GM21723 (cell line): ENCODE measurements at regions not wholly inside any gene's neighbourhood (a gene's known extent, or its start where the extent isn't known, plus 50 kb on each side); places are given as distances from the start of the nearest gene placed in this dataset.

Experiments used
- ATAC-seq: cut with Tn5 transposase; IDR thresholded peaks from one replicate; pipeline ENCODE4 v1.9.1; 2021; ENCODE audit warnings: mild to moderate bottlenecking, moderate library complexity; ENCODE audit not compliant: unreplicated experiment

- no peak for ATAC-seq
Observed at GRCh38 chr13:24075137-24075975, 85.2 kb upstream of the SPATA13 start.

- no peak for ATAC-seq
Observed at GRCh38 chr13:24076109-24076508, 84.4 kb upstream of the SPATA13 start.

DNA sequence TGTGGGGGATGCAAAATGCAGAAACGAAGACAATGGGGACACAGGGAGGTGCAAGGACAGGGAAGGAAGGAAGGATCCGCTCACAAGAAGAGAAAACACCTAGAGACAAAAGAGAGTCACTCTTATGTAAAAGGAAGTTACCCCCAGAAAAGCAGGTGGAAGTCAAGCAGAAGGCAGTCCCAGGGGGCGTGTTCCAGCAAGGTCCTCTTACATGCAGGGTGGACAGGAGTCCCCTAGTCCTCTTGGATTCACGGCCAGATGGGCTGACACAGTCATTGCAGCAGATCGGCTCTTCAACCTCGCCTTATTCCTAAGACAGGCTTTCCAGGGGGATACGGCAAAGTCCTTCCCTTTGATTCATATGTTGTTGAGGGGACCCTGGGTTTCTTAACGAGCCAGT is 83.9 kb upstream of the SPATA13 start:
- ATAC-seq: no peak

- ATAC-seq: no peak
Observed at GRCh38 chr13:24080134-24080533, 80.4 kb upstream of the SPATA13 start.

GRCh38 chr13:24081387-24081786 is 79.1 kb upstream of the SPATA13 start:
- no peak for ATAC-seq

DNA sequence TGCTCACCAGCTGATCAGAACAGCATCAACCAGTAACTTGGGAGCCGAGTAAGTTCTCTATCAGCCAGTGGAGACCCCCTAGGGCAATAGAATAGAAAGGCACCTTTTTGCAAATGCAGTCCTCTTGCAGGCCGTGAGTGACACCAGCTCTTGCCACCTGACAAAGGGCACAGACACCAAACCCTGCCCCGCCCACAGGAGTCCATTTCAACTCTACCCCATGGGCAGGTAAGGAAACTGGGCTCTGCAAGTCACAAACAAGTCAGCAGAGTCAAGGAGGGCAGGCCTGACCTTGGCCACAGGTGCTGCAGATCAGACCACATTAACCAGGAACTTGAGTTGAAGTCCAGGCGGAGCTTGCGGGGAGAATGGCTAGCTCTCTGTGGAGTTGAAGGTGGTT is 77.4 kb upstream of the SPATA13 start:
- ATAC-seq: no peak

DNA sequence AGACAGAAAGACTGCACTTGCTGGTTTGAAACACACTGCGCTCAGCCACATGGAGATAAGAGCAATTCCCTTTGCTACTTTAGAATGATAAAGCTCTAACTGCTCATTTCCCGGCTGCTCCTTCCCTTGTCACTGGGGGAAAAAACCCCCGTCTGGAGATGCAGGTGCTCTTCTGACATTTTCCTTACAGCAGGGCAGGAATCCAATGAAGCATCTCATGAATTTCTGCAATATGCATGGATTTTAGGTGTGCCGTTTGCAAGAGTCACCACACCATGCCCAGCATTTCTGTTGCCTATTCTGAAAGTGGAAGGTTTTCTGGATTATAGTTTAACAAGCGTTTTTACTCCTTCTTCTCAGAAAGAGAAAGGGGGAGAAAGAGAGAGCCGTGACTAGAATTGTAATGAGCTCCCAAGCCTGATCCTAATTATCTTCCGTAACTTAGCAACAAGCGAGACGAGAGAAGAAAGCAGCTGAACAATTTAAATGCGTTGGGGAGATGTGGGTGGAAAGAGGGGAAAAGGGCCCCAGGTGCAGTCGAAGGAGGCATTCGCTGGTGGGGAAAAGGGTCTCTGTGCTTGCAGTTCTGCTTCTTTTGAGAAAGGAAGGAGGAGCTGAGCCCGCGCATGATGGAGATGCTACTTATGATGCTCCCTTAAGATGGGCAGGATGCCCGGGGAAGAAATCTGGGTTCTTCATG is 76.6 kb upstream of the SPATA13 start:
- ATAC-seq: no peak

DNA sequence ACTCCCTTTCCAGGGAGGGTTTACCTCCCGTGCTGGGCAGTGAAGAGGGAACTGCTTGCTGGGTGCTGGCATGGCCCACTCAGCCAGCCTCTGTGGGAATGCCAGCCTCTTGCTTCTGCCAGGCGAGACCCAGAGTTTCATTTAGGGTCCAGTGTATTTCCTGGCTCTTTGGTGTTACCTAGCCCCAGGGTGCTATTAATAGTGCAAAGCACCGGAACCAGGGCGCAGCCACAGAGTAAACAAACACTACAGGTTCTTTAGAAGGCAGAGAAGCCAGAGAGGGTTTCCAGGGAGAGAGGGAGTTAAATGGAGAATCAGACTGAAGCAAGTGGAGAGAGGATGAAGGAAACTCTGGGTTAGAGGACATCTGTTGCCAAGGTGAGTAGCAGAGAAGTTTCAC is 74.9 kb upstream of the SPATA13 start:
- no peak for ATAC-seq

- ATAC-seq: no peak
Observed at GRCh38 chr13:24086642-24087041, 73.9 kb upstream of the SPATA13 start.

- ATAC-seq: no peak
Observed at GRCh38 chr13:24087605-24088225, 72.8 kb upstream of the SPATA13 start.

- no peak for ATAC-seq
Observed at GRCh38 chr13:24090049-24090448, 70.5 kb upstream of the SPATA13 start.

GRCh38 chr13:24091080-24091479 is 69.4 kb upstream of the SPATA13 start:
- ATAC-seq: no peak

GRCh38 chr13:24092108-24092507 is 68.4 kb upstream of the SPATA13 start:
- ATAC-seq: no peak

DNA sequence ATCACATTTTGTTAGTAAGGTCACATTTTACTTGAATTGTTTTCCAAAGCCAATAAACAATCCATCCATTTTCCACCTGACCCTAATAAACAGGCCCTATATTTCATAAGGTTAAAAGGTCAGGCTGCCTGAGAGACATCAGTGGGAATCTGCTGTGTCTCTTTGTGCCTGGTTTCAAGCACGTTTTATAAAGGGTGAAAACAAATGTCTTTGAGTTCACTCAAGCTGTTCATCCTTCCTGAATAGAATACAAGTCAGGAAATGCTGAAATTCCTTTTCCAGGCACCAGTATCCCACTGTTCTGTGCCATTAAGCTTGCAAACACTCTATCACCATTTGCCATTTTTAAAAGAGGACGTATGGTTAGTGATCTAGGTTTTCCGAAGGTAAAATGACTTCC is 67.5 kb upstream of the SPATA13 start:
- no peak for ATAC-seq

GRCh38 chr13:24096659-24097058 is 63.9 kb upstream of the SPATA13 start:
- no peak for ATAC-seq

DNA sequence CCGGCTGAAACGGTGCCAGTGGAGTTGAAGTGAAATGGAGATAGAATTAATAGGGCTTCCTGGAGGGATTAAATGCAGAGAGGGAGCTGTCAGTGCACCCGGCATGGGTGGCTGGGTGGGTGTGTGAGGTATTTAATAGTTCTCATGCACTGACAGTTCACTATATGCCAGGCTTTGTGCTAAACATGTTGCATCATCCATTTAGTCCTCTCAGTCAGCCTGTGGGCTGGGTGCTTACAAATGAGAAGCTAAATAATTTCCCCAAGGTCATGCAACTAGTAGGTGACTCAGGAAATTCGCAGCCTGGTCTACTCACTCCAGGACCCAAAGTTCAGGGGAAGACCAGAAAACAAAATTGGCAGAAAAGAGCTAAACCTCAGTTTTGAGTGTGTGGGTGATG is 63.5 kb upstream of the SPATA13 start:
- peak; percentile 59 for ATAC-seq

GRCh38 chr13:24097667-24098066 is 62.9 kb upstream of the SPATA13 start:
- ATAC-seq: peak; percentile 51

DNA sequence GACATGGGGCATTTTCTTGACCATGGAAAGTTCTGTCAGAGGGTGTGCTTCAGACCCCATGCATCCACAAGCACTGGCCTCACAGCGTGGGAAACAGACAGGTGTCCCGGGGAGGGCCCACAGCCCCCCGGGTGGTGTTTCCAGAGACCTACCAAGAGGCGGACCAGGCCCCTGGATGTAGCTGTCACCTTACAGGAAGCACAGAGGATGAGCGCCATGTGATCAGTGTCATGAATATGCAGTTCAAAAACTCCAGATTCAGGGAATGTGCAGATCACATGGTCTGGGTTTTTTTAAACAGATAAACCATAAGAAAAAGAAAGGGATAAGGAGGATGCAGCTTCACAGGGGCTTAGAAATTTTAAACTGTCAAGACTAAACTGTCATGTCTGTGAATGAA is 61.0 kb upstream of the SPATA13 start:
- ATAC-seq: no peak

- ATAC-seq: no peak
Observed at GRCh38 chr13:24100188-24100587, 60.3 kb upstream of the SPATA13 start.

DNA sequence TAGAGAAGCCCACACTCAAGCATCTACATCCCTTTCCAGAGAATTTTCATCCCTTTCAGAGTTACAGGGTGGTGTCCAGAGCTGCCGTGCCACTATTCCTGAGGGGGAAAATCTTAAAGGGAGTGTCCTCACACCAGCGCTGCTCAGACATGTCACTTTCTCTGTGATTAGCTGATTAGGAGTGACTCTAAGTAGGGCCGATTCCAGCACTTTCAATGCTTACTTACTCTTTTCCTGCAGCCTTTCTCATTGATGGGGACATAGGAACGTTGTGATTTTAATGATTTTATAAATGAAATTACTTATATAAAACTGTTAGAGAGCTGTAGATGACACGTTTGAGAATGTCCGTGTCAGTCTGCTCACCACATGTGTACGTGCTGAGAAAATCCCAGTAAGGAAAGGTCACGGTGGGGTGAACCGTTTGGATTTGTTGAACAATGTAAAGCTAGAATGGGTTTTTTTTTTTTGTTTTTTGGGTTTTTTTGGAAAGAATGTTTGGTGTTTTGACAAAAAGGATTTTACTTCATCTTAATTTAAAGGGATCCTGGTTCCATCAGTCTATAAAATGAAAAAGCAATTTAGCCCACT is 56.6 kb upstream of the SPATA13 start:
- ATAC-seq: no peak

GRCh38 chr13:24104723-24105122 is 55.8 kb upstream of the SPATA13 start:
- no peak for ATAC-seq

GRCh38 chr13:24106429-24106828 is 54.1 kb upstream of the SPATA13 start:
- no peak for ATAC-seq
